ENCODE measurements at regions not wholly inside any gene's neighbourhood (a gene's known extent, or its start where the extent isn't known, plus 50 kb on each side); places are given as distances from the start of the nearest gene placed in this dataset.
"Not testable (repeated sequence)": the region's sequence is repeated elsewhere in the genome, so short reads cannot be mapped to it uniquely, and the experiment has no call there.

DNA sequence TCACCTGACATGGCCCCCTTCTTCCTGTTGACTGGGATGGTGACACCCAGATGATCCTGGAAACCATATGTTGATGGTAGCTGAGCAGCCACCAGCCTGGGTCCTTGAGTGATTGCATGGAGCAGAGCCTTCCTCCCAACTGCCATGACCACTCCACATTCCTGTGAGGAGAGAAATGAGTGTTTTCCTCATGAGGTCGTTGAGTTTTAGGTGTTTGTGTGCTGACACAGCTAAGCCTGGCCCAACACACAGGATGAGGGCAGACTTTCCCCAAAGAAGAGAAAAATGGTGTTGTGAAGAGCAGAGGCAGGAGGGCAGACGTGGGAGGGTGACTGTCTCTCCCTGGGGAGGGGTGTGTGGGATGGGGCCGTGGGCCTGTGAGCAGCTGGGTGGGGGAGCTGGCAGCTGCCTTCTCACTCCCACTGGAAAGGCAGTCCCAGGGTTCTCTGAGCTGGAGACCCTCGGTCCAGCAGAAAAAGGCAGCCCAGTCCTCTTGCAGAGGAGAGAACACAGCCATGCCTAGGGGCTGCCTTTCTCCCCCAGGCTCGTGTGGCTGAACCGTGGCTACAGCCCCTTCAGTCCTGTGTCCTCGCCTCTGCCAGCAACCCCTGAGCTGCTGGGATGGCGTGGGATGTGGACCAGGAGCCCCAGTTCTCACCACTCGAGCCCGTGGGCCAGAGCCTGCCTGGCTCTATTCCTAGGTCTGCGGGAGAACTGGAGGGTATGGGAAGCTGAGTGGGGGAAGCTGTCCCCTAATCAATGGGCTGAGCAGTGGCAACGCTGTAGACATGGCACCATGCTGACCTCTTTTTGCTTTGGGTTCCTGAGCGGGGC is 257.0 kb downstream of the ADGRD1 start:
- intact Hi-C loops (cut with DNase I): no loop called here
- DNase-seq (ENCODE audit: low spot score): peak; percentile 52

DNA sequence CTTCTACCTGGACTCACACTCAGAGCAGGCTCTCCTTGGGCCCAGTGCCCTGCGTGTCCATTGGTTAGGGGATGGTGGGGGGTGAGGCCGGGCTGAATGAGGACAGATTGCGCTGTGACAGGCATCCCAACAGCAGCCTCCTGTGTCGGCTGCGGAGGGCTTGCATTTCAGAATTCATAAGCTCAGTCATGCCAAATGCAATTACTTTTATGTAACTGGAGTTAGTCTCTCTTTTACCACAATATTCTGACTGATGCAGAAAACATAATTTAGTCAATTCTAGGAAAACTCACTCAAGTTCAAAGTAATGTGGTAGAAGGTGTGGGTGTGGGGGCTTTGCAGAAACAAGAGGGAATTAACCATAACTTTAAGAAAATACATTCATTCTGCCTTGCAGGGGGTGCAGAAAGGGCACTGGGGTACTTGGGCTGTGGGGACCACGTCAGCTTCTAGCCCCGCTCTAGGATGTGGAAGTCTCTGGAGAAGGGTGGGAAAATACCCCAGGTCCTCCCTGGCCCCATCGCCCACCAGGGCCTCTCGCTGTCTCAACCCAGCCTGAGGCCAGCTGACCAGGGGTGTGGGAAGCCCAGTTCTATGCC is 257.7 kb downstream of the ADGRD1 start:
- peak; percentile 56 for DNase-seq (ENCODE audit: low spot score)
- intact Hi-C loops (cut with DNase I): no loop called here

DNA sequence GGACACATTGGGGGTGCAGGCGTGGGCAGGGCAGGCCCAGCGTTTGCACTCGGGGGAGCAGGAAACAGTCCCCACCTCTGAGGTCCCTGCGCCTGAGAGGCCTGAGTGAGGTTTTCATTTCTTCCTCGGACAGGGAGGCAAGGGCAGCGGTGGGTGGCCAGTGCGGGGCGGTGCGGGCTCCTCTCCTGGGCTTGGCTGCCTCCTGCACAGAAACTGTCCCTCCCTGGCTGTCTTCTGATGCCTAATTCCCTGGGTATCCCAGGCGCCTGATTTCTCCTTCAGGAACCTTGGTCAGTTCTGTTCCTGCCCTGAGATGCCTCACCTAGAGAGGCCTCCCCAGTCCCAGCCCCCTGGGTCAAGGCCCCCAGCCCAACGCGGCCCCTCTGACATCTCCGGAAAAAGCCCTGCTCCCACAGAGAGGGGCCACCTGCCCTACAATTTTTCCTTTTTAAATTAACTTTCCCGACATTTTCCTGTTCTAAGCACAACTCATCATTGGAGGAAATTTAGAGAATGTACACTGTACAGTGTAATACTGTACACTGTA is 260.3 kb downstream of the ADGRD1 start:
- intact Hi-C loops (cut with DNase I): no loop called here

DNA sequence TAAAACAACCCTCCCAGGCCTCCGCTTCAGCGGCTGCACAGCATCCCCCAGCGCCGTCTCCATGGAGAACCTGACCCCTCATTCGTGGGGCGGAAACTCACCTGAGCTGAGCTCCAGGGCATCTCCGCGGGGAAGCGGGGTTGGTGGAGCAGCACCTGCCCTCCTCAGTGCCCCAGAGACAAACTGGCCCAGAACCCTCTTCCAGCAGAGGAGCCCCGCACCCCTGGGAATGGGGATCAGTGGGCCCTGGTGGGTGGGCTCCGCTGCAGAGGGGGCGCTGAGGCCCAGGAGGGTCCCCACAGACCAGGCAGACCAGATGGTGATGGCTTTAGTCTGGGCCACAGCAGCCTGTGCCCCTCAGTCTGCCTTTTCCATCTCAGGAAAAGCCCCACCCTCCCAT is 261.2 kb downstream of the ADGRD1 start:
- DNase-seq (ENCODE audit: low spot score): peak; percentile 51
- intact Hi-C loops (cut with DNase I): not testable (repeated sequence)

More for the DNA sequence above, 260.3 kb downstream of the ADGRD1 start:
- DNase-seq (ENCODE audit: low spot score): peak; percentile 59

DNA sequence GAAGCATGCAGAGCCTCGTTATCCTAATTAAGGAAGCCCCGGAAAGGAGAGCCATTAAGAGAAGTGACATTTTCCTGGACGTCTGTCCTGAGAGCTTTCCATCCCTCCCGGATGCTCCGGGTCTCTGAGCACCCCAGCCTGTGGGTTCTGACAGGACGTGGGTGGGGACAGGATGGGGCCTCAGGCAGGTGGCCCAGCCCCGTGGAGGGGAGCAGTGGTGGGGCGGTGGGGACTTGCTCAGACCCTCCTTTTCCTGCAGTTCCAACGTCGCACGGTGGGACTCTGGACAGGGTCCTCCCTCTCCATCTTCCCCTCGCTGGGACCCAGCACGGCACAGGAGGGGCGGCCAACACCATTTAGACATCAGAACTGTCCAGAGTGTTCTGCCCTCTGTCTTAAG is 262.9 kb downstream of the ADGRD1 start:
- DNase-seq (ENCODE audit: low spot score): peak; percentile 74
- intact Hi-C loops (cut with DNase I): not testable (repeated sequence)

DNA sequence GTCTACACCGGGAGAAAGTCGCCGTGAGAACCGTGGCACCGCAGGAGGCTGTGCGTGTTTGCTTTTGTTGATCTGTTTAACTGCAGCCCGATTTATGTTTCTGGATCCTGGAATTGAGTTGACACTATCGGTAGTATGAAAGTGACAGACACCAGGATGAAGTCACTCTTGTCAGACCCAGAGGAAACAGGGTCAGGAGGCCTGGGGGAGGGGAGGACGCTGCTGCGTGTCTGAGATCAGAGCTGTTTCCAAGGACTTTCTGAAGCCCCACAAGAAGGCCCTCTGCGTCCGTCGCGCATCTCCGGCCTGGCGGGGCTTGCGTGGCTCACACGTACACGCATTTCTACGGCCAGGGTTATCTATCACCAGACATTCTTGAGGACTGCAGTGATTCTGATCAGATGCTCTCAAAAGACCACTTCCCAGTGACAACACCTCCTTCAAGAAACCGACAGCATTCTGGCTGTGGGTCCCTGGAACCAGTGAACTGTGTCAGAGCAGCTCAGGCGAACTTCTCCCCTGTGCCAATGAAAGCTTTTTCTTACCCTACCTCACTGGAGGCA is 263.4 kb downstream of the ADGRD1 start:
- DNase-seq (ENCODE audit: low spot score): peak; percentile 49
- intact Hi-C loops (cut with DNase I): no loop called here

DNA sequence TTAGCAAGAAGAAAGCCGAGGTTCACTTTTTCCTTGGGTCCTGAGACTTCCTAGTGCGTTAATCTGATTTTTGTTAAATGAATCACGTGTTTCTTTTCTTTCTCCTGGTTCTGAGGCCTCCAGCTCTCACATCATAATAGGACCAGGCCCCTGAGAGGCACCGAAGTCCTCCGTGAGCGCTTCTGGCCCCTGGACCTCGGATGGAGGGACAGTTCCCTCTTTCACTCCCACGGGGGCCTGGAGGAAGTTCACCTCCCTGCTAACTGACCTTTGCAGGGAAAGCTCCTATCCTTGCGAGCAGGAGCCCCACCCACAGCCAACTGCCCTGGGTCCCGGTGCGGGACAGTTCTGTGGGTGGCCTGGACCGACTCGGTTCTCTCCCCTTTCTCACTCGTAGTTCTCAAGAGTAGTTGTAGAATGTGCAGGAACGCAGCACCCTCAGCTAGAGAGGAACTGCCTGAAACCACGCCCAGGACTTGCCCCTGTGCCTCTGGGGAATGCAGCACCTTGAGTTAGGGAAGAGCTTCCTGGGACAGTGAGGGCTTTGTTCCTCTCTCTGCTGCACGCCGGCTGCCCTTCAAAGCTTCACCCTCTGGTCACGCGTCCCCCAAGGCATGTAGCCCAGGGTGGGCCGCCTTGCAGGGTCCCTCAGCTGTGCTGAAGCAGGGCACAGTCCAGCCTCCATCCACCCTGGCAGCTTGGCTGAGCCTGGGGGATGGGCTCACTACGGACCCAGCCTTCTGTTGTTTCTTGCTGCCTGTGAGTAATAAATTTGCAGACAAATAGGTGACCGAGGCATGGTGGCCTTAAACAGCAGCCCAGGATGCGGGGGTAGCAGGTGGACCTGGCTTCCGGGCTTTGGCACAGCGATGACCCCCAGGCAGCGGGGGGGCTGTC is 264.6 kb downstream of the ADGRD1 start:
- intact Hi-C loops (cut with DNase I): no loop called here
- DNase-seq (ENCODE audit: low spot score): peak; percentile 67

DNA sequence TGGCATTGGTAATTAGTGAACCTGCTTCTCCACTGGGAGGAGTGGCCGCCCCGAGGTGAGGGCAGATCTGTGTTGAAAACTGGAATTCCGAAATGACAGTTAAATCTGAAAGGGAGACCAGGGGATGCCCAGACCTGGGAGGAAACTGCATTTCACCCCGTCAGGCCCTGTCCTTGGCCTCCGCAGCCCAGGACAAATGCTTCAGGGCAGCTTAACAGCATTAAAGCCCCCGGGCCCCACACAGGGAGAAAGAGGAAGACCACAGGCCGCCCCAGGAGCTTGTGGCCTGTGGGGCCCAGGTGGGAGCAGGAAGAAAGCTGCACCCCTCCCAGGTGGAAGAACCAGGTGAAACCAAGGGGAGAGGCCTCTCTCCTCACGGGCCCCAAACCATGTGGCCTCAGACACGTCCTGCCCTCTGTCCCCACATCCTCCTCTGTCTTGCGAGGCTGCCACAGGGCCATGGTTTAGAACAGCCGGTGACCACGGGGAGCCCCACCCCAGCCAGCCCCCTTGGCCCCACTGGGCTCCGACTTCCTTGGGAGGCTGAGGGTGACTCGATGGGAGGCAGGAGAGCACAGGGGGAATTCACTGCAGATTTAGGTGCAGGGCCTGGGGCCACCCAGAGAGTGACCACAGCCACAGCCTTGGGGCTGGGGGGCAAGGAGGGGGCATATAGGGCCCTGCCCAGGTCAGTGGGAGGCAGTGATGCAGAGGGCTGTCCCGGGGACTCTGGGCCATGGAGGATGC is 265.4 kb downstream of the ADGRD1 start:
- intact Hi-C loops (cut with DNase I): no loop called here

DNA sequence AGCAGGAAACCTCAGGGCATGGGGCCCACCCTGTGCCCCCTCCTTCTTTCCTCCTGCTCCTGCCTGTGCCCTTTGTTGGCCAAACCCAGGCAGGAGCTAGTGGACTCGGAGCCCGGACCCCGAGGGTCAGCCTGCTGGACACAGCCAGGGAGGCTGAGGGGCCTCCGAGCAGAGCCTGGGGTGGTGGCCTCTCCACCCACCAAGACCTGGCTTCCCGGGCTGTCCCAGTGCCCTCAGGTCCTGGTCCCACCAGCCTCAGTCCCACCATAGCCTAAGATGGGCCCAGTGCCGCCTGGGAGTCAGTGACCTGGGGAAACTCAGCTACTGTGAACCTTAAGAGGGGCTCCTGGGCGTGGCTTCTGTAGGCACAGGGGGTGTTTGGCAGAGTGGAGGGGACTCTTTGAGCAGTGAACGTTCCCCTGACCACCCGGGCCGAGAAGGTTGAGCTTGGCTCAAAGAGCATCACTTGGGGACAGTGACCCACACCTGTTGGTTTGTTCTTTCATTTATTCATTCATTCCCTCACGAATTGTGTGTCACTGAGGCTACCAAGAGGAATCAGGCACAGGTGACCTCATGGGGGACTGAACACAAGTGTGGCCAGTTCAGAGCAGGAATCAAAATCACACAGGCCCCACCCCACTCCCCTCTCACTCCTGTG is 266.1 kb downstream of the ADGRD1 start:
- peak; percentile 62 for DNase-seq (ENCODE audit: low spot score)
- intact Hi-C loops (cut with DNase I): no loop called here

More for the DNA sequence above, 265.4 kb downstream of the ADGRD1 start:
- DNase-seq (ENCODE audit: low spot score): peak; percentile 70

DNA sequence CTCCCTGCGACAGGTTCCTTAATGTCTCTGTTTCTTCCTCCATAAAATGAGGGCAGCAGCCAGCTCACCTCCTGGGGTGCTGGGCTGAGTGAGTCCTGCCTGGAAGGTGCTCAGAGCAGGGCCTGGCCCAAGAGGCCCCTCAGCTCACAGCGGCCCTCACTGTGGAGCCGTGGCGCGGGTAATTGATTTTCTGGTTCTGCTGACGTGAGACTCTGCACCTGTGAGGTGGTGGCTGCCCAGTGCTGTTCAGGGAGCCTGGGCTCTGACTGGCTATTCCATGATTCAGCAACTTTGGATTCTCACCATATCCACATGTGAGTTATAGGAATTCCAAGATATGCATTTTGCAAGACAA is 266.6 kb downstream of the ADGRD1 start:
- peak; percentile 50 for DNase-seq (ENCODE audit: low spot score)
- intact Hi-C loops (cut with DNase I): no loop called here

DNA sequence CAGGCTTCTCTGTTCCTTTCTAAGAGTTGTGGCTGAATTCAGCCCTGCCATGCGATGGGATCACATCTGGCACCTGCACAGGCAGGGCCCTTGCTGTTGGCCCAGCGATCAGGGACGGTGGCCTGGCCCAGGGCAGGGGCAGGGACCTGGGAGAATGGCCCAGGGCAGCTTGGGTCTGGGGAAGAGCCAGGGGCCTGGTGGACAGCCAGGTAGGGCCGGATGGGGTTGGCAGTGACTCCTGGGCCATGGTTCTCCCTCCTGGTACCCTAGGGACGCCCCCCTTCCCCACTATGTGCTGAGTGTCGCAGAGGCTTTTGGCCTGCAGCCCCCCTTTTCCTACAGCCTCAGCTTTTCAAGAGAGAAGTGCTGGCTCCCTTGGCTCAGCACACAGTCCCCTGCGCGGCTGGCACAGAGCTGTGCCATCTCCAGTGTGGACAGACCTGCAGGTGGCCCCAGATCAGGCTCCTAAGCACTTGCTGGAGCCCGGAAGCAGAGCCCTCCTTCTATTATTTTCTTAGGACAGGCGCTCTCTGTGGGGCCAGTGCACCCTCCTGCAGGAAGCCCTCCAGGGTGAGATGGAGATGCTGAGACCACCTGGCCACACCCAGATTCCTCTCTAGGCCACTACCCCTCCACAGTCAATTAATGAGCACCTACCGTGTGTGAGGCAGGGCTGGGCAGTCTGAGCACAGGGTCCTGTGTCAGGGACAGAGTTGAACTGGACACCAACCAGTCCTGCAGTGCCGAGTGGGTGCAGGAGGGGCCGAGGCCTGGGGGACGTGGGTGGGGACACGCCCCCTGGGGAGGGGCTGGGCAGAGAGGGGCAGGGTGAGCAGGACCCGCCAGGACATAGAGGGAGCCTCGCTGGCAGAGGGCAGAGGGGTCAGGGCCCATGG is 267.6 kb downstream of the ADGRD1 start:
- intact Hi-C loops (cut with DNase I): no loop called here
- peak; percentile 68 for DNase-seq (ENCODE audit: low spot score)

DNA sequence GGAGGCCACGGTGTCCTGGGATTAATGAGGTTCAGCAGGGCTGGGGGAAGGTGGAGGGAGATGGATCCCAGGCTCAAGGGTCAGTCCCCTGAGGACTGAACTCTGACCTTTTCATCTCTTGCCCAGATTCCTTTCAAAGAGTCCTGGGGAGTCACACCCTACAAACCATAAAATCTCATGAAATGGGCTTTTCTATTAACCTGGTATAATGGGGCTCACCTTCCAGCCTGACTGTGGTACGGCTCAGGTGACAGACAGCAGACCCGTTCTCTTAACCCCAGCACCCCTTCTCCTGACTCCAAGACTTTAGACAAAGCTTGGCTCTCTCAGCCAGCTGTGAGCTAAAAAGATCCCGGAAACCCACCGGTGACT is 268.2 kb downstream of the ADGRD1 start:
- intact Hi-C loops (cut with DNase I): no loop called here

DNA sequence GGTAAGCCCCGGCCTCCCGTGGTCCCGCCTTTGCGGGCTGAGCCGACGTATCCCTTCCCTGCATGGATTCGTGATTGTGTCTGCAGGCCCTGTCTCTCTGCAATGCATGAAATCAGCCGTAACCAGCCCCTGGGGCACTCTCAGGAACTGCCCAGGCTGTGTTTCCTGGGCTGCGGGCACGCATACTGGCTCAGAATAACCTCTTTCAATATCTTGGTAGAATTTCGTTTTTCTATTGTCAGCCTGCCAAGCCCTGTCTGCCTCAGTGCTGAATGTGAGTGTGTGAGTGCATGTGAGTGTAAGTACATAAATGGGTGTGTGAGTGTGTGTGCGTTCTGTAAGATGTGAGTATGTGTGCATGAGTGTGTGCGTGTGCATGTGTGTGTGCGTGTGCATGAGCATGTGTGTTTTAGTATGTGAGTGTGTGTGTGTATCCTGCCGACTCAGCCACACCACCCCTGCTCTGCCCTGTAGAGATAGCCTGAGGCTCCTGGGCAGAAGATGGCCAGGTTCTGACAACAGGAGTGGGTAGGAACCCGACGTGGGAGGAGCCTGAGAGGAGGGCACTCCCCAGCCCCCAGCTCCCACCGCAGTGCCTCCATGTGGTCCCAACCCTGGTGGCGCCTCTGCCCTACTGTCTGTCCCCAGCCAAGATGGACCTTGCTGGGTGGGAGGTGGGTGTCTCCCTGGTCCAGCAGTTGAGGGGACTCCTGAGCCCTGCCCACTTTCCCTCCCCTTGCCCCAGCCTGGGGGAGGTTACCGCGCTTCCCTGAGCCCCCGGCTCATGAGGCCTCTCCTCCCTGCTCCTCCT is 268.8 kb downstream of the ADGRD1 start:
- DNase-seq (ENCODE audit: low spot score): peak; percentile 76
- intact Hi-C loops (cut with DNase I): no loop called here

More for the DNA sequence above, 268.2 kb downstream of the ADGRD1 start:
- DNase-seq (ENCODE audit: low spot score): no peak

DNA sequence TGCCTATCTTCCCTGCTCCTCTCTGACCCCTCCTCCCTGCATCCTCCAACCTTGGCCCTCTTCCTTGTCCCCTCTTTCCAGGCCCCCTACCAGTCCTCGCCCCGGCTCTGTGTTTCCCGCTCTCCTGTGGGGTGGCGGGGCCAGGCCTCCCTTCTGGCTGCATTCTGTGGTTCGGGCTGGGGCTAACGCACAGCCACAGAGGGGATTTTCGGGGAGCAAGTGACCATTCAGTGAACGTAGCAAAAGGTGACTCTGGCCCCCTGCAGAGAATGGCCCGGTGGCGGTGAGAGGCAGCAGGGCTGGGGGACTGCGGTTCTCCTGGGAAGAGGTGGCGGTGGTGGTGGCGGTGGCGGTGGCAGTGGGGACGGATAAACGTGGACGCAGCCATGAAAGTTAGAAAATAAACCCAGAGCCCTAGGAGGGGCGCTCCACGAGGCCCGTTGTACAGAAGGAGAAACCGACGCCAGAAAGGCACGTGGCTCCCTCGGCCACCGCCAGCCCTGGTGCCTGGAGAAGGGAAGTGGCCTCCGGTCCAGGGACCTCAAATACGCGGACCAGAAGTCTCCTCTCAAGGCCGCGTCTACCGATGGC is 269.6 kb downstream of the ADGRD1 start:
- peak; percentile 71 for DNase-seq (ENCODE audit: low spot score)
- intact Hi-C loops (cut with DNase I): no loop called here

DNA sequence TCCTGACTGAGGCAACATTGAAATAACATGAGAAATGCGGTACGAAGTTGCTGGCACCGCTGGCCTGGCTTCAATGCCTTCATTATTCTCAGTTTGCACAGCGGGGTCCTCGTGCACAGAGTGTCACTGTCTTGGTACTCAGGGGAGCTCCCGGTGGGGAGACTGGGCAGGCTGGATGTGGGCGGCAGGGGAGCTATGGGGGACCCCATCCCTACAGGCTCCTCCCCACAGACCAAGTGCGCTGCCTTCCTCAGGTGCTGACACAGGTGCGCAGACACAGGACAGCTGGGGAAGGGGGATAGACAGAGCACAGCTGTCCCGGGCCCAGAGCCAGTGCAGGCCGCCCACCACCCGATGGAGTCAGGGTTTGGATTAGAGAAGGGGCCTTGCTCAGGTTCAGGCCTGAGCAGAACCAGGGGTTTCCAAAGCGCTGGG is 270.1 kb downstream of the ADGRD1 start:
- intact Hi-C loops (cut with DNase I): no loop called here
- DNase-seq (ENCODE audit: low spot score): peak; percentile 70

All from posterior vena cava (tissue), 2 donors.